NCI-H2227 treated with DMSO at 0.1 percent for 48 hours (cell line): ENCODE measurements at regions not wholly inside any gene's neighbourhood (a gene's known extent, or its start where the extent isn't known, plus 50 kb on each side); places are given as distances from the start of the nearest gene placed in this dataset.
"Not testable (repeated sequence)": the region's sequence is repeated elsewhere in the genome, so short reads cannot be mapped to it uniquely, and the experiment has no call there.

Experiments
- DNase-seq: peaks from one replicate; lab custom pipeline; 2025; lab: John Stamatoyannopoulos, UW

DNA sequence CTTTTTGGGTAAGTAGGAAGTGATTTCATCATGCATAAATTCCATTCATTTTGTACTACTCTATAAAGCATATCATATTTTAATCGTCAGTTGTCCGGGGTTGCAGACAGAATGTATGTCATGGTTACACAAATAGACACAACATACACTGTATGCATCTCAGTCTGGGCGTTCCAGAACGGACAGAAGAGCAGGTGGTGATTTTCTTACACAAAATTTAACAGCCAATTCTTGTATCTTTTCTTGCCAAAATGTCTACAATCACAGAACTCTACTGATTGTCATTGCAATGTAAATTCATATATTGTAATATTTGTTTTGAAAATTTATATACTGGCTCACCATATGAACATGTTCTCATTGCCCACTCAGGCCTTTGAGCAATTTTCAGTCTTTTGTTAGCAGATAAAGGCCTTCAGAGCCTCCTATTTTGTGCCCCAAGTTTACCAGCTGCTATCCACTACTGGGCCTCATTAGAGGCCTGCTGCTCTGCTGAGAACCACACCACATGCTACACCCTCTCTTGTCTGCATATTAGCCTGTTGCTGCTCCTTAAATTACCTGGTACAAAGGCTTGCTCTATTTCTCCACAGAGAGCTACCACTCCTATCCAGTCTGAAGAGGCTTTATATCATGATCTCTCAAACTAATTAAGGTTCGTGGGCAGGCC is 61.5 kb downstream of the PRDM13 start:
- DNase-seq = peak; percentile 17

DNA sequence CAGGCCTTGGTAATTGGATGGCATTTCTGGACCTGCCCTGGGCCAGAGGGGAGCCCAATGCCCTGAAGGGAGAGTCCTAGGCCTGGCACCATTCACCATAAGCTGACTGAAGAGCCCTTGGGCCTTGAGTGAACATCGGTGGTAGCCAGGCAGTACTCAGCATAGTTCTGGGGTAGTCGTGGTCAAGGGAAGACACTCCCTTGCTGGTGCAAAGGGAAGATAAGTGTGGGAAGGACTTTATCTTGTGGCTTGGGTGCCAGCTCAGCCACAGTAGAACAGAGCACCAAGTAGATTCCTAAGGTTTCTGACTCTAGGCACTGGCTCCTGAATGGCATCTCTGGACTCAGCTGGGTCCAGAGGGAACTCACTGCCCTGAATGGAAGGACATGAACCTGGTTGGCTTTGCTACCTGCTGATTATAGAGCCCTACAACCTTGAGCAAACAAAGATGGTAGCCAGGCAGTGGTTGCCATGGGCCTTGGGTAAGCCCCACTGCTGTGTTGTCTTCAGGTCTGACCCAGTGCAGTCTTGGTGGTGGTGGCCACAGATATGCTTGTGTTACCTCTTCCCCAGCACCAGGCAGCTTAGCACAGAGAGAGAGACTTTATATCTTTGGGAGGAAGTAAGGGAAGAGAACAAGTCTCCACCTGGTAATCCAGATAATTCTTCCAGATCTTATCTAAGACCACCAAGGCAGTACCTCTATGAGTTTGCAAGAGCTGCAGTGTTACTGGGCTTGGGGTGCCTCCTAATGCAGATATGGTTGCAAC is 83.5 kb downstream of the PRDM13 start:
- DNase-seq = no peak

DNA sequence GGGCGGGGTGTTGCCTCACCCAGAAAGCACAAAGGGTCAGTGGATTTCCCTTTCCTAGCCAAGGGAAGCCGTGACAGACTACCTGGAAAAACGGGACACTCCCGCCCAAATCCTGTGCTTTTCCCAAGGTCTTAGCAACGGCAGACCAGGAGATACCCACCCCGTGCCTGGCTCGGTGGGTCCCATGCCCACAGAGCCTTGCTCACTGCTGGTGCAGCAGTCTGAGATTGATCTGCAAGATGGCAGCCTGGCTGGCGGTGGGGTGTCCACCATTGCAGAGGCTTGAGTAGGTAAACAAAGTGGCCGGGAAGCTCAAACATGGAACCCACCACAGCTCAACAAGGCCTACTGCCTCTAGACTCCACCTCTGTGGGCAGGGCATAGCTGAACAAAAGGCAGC is 95.7 kb downstream of the PRDM13 start:
- DNase-seq = not testable (repeated sequence)

DNA sequence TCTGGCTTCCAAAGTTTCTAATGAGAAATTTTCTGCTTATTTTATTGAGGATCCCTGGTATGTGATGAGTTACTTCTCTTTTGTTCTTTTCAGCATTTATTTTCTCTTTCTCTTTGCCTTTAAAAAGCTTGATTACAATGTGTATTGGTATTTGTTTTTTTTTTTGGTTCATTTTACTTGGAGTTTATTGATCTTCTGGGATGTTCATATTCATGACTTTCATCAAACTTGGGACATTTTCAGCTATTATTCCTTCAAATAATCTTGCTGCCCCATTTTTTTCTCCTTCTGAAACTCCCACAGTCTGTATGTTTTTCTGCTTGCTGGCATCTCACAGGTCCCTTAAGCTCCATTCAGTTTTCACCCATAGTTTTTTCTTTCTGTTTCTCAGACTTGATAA is 102.4 kb downstream of the PRDM13 start:
- no peak for DNase-seq

DNA sequence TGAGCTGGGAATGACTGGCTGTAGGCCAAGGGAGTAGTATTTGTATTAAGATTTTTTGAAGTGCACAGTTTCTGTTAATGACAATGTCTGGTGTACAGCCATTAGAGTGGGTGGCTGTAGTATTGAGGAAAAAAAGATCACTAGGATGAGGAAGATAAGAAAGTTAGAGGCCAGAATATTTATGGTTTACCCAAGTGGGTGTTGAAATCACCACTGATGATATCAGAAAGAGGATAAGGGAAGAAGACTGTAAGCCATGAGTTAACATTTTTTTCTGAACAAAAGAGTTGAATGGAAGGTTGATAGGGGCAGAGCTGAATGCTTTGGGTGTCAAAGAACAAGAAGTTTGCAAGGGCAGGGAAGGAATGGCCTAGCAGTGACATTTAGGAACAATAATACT is 104.7 kb downstream of the PRDM13 start:
- no peak for DNase-seq

DNA sequence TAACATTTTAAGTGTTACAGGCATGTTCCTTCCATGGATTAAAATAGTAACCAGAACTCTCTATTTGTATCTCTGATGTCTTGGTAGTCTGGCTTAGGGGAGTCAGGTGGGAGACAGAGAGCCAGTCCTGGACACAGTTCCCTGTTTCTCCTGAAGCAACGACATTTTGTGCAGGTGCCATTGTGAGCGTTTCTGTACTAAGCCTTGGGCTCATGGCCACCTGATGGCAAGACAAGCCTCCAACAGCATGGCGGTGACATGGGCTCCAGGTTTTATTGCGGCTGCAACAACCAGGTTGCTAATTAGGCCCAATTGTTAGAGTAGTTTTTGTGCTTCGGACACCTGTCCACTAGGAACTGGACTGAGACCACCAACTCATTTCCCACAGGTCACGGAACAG is 105.3 kb downstream of the PRDM13 start:
- no peak for DNase-seq

DNA sequence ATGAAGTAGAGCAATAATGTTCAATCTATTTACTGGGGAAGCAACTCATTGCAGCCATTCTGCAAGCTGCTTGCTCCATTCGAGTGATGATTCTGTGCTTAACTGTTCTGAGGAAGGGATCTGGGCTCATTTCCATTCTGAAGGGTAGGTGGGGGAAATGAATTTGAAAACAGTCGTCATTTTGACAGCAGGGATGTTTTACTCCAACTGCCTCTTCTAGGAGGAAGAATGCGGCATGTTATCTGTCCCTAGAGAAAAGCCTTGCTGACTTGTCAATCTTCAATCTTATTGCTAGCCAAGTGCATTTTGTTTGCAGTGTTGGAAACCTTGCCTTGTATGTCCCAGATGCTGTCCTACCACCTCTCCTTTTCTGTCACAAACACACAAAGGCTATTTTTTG is 105.9 kb downstream of the PRDM13 start:
- no peak for DNase-seq

DNA sequence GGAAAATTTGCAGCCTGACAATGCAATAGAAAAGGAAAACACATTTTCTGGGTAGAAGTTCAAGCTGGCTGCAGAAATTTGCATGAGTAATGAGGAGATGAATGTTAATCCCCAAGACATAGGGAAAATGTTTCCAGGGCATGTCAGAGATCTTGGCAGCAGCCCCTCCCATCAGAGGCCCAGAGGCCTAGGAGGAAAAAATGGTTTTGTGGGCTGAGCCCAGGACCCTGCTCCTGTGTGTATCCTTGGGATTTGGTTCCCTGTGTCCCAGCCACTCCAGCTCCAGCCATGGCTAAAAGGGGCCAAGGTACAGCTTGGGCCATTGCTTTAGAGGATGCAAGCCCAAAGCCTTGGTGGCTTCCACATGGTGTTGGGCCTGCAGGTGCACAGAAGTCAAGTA is 115.4 kb downstream of the PRDM13 start:
- DNase-seq = not testable (repeated sequence)

DNA sequence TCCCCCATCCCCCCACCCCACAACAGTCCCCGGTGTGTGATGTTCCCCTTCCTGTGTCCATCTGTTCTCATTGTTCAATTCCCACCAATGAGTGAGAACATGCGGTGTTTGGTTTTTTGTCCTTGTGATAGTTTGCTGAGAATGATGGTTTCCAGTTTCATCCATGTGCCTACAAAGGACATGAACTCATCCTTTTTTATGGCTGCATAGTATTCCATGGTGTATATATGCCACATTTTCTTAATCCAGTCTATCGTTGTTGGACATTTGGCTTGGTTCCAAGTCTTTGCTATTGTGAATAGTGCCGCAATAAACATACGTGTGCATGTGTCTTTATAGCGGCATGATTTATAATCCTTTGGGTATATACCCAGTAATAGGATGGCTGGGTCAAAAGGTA is 123.6 kb downstream of the PRDM13 start:
- DNase-seq = not testable (repeated sequence)

DNA sequence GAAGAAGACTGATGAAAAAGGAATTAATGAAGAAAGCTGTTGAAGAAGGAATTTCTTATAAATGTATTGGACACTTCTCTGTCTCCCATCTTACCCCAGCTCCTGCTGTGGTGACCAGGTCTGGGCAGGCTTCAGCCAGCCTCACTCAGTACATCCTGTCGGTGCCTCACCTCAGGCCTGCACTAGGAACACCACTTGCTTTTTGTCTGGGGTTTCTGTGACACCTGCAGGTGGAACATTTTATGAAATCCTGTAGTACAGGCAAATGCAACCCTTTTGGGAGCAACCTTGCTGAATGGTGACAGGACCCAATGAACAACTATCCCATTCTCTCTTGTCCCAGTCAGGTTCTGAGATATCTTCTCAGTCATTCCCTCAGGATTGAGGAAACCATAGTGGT is 129.7 kb downstream of the PRDM13 start:
- DNase-seq = no peak

DNA sequence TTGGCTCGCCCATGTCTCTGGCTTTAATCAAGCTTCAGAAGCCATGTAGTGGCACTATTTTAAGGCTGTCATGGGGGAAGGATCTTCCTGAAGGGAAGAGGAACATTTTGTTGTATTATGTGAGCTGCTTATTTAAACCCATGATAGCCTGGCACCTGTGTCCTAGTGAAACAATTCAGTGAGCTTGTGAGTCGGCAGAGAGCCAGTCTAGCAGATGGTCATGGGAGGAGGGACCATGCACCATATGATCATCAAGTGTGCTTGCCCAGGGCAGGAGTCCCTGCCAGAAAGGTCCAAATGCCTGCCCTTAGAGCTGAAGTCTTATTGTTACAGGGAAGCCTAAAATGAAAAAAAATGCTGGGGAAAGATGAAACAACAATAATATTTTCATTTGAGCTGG is 132.9 kb downstream of the PRDM13 start:
- DNase-seq = no peak

DNA sequence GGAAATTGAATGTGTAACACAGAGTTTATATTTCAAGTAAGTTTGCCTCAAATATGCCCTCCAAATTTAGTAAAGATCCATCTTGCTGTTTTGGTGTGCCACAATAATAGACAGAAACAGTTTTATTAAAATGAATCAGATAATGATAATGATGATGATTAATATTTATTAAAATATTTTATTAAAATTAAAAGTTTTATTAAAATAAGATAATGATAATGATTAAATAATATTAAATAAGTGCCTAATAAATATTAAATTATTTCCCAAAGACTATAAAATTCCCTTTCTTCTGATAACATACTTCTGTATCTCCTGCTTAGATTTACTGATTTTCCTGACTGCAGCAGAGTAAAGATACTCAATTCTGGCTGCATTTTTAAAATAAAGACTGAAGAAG is 134.5 kb downstream of the PRDM13 start:
- DNase-seq = no peak

DNA sequence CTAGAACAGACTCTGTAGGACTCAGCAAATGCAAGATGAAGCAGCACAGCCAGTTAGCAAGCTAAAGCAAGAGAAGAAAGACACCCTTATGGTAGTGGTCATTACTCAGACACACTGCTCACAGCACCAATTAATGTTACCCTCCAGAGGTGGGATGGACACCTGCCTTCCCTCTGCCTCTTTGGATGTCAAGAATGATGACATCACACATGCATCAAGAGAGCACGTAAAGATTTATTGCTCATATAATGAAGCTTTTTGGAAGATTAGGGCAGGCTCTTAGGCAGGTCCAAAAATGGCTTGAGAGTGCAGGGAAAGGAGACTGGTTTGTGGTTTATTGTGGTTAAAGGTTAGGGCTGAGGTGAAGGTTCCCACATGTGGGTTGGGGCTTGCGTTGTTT is 137.0 kb downstream of the PRDM13 start:
- DNase-seq = no peak

DNA sequence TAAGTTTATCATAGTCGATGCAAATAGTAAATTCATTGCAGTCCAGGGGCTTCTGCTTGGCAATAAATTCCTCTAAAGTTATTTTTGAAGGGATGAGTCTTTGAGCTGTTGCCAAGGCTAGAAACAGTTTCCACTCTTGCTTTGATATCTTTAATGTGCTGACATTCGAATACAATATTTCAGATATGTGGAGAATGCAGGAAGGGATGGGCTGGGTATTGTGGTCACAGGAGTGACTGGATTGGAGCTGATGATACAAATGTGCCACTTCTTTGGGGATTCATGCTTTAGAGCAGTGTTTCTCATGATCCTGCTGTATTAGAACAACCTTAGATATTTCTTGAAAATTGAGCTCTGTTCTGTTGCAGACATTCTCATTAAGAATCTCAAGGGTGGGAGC is 139.0 kb downstream of the PRDM13 start:
- no peak for DNase-seq

DNA sequence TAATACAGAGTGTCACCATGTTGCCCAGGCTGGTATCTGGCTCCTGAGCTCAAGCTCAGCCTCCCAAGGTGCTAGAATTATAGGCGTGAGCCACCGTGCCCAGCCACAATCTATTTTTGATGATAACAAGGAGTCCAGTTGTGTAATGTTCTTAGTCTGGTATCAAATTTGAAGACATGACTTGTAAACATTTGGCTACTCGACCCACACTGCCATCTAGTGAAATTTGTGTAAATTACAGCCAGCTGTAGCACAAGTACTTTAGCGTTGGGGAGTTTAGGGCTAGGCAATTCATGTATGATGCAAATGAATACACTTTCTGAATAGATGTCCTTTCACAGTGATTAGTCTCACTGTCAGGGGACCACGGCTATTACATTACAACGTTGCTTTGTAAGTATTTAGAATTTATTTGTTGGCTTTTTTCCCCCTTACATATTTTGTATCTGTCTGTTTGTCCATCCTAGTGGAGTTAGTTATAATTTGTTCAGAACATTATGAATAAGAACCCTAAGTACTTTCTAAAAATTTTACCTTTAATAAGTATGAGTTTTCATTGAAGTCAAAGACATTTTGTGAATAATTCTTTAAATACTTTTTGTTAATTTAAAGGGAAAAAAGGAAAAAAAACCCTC is 139.7 kb downstream of the PRDM13 start:
- DNase-seq = peak; percentile 64

DNA sequence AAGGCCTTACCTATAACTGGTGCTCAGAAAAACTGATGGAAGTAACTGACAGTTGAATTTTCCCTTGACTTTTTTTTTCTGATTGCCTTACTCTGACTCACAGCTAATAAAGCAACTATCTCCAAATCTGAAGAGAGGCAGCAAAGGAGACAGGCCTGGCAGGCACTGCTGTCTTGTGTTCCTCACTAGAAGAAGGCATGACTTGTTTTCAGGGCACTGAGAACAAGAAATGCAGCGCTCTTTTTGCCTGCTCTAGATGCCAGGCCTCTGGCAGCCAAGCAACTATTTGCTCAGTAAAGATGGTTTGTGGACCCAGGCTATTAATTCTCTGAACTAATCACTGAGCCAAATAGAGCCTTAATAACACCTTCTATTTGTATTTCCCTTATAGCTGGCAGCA is 155.1 kb downstream of the PRDM13 start:
- no peak for DNase-seq

DNA sequence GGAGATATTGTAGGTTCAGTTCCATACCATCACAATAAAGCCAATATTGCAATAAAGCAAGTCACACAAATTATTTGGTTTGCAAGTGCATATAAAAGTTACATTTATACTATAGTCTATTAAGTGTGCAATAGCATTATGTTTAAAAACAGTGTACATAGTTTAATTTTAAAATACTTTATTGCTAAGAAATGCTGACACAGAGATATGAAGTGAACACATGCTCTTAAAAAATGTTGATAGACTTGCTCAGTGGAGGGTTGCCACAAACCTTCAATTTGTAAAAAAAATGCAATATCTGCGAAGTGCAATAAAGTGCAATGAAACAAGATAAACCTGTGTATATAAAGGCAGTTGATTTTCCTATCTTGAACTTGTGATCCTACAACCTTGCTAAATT is 161.5 kb downstream of the PRDM13 start:
- DNase-seq = no peak

DNA sequence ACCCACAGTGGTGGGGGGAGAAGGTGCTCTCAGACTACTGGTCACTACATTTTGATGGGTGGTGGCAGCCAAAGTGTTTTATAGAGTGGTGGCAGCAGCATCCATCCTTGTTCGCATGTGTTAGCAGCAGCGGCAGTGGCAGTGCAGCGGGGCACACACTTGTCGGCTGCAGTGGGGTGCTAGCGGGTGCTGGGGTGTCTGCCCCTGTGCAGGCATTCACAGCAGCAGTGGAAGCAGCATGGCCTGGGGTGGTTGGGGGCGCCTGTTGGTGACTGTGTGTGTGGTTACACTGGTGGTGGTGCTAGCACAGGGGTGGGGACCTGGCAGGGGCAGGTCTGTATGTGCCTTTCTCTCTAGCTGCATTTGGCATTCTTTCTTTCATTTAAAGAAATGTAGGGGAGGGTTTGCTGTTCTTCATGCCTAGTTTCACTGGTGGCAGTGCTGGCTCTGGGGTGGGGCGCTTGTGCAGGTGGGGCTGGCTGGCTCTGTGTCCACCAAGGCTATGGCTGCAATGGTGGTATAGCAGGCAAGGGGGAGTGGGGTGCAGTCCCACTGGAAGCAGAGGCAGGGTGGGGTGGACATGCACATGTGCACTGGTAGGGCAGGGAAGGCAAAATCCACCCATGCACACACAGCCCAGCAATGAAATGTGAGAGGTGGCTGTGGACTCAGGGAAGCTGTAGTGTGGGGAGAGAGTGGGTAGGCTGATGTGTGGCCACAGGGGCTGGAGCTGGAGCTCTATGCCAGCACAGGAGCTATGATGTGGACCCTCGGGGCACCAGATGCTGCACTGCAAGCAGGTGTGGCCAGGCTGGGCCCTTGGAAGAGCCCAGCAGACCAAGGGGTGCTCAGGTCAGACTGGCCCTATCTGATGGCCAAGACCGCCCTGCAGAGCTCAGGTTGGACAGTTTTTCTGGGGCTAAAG is 173.3 kb downstream of the PRDM13 start:
- no peak for DNase-seq

DNA sequence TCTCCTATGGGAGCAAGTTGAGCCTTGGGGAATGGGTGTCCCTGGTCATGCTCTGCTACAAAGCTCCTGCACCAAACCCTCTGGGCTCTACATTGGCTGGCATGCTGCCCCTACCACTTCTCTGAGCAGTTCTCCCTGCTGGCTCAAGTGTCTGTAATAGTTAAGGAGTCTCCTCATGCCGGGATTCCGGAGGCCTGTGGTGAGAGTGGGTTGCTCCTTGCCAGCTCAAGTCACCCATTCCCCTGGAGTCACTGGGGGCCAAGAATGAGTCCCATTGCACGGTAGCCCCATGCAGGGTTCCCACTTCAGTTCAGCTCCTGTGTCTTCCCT is 173.9 kb downstream of the PRDM13 start:
- DNase-seq = no peak

DNA sequence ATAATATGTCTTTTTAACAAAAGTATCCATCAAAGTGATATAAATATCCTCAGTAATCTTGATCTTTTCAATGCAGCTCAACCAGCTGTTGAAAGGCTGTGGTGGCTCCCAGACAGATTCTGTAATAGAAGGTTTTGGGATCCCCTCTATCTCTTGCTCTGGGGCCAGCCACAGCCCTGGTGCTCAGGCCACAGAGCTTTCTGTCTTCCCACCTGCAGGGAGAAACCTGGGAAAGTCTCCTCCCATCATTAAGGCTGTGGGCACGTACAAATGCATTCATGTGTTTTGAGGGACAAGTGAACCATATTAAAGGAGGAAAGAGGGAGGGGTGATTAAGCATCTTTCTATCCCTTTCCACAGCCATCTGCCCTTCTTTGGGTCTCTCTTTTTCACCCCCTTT is 183.1 kb downstream of the PRDM13 start:
- DNase-seq = no peak

DNA sequence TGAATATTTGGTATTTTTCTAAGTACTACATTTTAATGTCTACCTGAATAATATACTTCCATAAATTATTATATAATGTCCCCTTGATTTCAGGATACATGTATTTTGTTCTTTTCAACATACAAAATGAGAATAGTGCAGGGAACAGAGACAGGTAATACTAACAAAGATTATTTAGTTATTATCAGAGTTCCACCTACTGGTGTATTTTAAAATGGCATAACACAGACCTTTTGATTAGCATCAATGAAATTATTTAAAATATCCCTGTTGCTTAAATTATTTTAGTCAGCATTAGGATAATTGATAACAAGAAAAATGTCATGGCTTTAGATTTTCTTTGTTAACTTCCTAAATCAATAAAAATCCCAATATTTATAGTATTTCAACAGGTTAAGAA is 184.0 kb downstream of the PRDM13 start:
- DNase-seq = no peak

DNA sequence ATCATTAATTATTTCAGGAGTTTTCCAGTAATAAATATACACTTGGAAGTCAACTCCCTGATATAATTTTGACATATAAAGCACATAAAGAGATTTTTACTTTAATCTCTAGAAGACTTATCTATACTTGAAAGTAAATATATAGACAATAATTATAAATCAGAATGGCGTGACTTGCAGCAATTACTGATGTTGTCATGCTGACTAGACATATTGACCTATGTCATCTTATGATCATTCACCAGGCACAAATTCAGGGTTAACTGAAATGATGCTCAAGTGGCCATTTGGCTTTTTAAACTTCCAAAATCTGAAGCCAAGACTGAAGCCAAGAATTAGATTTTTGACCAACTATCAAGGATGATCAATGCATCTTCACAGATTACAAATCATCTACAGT is 192.2 kb downstream of the MCHR2 start:
- no peak for DNase-seq
